ENCODE measurements at regions not wholly inside any gene's neighbourhood (a gene's known extent, or its start where the extent isn't known, plus 50 kb on each side); places are given as distances from the start of the nearest gene placed in this dataset.

GRCh38 chr4:59127006-59127405 lies 2016.8 kb upstream of the IGFBP7 start:
- H3K4me3 Mint-ChIP-seq: no peak overlapping the region

GRCh38 chr4:59127743-59128142 lies 2017.6 kb upstream of the IGFBP7 start:
- peaks cover 9% of the 10 kb centered on the region for H3K9me3 Mint-ChIP-seq (ENCODE audit: low read depth)
- H3K4me1 Mint-ChIP-seq (ENCODE audit: low read depth): no peaks in the 10 kb centered on the region
- H3K27me3 Mint-ChIP-seq: no peaks in the 10 kb centered on the region
- H3K4me3 Mint-ChIP-seq: no peak overlapping the region
- no peaks in the 10 kb centered on the region for H3K36me3 Mint-ChIP-seq
- H3K27ac Mint-ChIP-seq: no peak overlapping the region

More at GRCh38 chr4:59127006-59127405, 2016.8 kb upstream of the IGFBP7 start:
- H3K4me1 Mint-ChIP-seq (ENCODE audit: low read depth): no peaks in the 10 kb centered on the region
- no peak overlapping the region for H3K27ac Mint-ChIP-seq
- peaks cover 9% of the 10 kb centered on the region for H3K9me3 Mint-ChIP-seq (ENCODE audit: low read depth)
- H3K36me3 Mint-ChIP-seq: no peaks in the 10 kb centered on the region
- H3K27me3 Mint-ChIP-seq: no peaks in the 10 kb centered on the region

DNA sequence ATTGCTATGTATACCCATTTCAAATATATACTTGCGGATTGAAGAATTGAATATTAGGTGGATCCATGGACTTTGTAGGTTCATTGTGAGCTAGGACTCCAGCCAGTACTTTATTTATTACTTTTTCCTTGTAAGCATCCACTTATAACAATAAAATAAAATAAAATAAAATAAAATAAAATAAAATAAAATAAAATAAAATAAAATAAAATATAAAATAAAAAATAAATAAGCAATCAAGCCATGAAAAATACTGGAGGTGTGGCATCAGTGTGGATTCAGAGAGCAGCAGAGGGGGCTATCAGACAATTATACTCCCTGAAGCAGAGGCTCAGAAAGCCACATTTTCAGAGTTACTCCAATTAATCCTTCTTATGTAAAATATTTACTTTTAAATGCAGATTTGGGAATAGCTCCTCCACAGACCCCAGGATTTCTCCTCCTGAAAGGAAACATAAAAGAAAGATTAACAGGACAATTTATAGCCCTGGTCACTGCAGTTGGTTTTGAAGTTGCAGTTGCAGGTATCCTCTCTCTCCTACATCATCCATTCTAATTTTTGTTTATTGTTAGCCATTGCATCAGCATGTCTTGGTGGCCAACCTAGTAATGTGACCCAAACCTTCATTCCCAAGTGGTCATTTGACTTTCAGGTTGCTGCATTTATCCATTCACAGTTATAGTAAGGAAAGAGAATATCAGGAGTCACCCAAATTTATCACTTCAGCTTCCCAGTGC lies 2025.2 kb upstream of the IGFBP7 start:
- Mint-ChIP-seq H3K27ac (no peak overlapping the region), H3K27me3 (no peaks in the 10 kb centered on the region), H3K9me3 (ENCODE audit: low read depth) (peaks cover 17% of the 10 kb centered on the region), H3K4me3 (no peak overlapping the region), H3K4me1 (ENCODE audit: low read depth) (no peaks in the 10 kb centered on the region), H3K36me3 (no peaks in the 10 kb centered on the region)

DNA sequence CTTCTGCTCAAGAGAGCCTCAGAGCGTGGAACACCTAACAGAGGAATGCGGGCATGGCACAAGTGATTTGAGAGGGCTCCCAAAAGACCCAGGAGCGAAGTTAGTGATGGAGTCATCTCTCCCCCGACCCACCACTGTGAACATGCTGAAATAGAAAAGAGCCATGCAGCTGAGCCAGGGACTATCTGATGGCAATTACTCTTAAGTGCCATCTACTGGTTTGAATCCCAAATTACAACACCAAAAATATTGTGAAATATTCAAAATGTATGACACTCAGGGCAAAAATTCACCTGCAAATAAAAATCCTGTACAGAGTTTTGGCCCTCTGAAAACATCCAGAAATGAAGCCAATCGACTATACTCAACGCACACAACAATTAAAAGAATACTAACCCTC lies 2038.9 kb upstream of the ADGRL3 start:
- Mint-ChIP-seq H3K9me3 (ENCODE audit: low read depth) (peaks cover 17% of the 10 kb centered on the region), H3K36me3 (no peaks in the 10 kb centered on the region), H3K4me3 (no peak overlapping the region), H3K27me3 (no peaks in the 10 kb centered on the region), H3K27ac (no peak overlapping the region), H3K4me1 (ENCODE audit: low read depth) (no peaks in the 10 kb centered on the region)

- Mint-ChIP-seq H3K36me3 (no peaks in the 10 kb centered on the region), H3K4me3 (no peak overlapping the region), H3K27ac (no peak overlapping the region), H3K27me3 (no peaks in the 10 kb centered on the region), H3K4me1 (ENCODE audit: low read depth) (no peaks in the 10 kb centered on the region), H3K9me3 (ENCODE audit: low read depth) (peaks cover 18% of the 10 kb centered on the region)
Observed at GRCh38 chr4:59175617-59176016, 2024.5 kb upstream of the ADGRL3 start.

GRCh38 chr4:59179372-59179771 lies 2020.8 kb upstream of the ADGRL3 start:
- peaks cover 20% of the 10 kb centered on the region for H3K9me3 Mint-ChIP-seq (ENCODE audit: low read depth)
- no peak overlapping the region for H3K27ac Mint-ChIP-seq
- no peaks in the 10 kb centered on the region for H3K36me3 Mint-ChIP-seq
- no peaks in the 10 kb centered on the region for H3K4me1 Mint-ChIP-seq (ENCODE audit: low read depth)
- H3K4me3 Mint-ChIP-seq: no peak overlapping the region
- H3K27me3 Mint-ChIP-seq: no peaks in the 10 kb centered on the region

GRCh38 chr4:59180161-59180560 lies 2020.0 kb upstream of the ADGRL3 start:
- Mint-ChIP-seq H3K4me1 (ENCODE audit: low read depth) (no peaks in the 10 kb centered on the region), H3K9me3 (ENCODE audit: low read depth) (peaks cover 20% of the 10 kb centered on the region), H3K27me3 (no peaks in the 10 kb centered on the region), H3K4me3 (no peak overlapping the region), H3K27ac (no peak overlapping the region), H3K36me3 (no peaks in the 10 kb centered on the region)

GRCh38 chr4:59180969-59181368 lies 2019.2 kb upstream of the ADGRL3 start:
- Mint-ChIP-seq H3K36me3 (no peaks in the 10 kb centered on the region), H3K4me1 (ENCODE audit: low read depth) (no peaks in the 10 kb centered on the region), H3K4me3 (no peak overlapping the region), H3K27ac (no peak overlapping the region), H3K9me3 (ENCODE audit: low read depth) (peaks cover 17% of the 10 kb centered on the region), H3K27me3 (no peaks in the 10 kb centered on the region)

GRCh38 chr4:59195839-59196238 lies 2004.3 kb upstream of the ADGRL3 start:
- H3K4me3 Mint-ChIP-seq: no peak overlapping the region
- no peaks in the 10 kb centered on the region for H3K4me1 Mint-ChIP-seq (ENCODE audit: low read depth)
- H3K27me3 Mint-ChIP-seq: no peaks in the 10 kb centered on the region
- H3K27ac Mint-ChIP-seq: no peak overlapping the region
- peaks cover 26% of the 10 kb centered on the region for H3K9me3 Mint-ChIP-seq (ENCODE audit: low read depth)
- no peaks in the 10 kb centered on the region for H3K36me3 Mint-ChIP-seq

DNA sequence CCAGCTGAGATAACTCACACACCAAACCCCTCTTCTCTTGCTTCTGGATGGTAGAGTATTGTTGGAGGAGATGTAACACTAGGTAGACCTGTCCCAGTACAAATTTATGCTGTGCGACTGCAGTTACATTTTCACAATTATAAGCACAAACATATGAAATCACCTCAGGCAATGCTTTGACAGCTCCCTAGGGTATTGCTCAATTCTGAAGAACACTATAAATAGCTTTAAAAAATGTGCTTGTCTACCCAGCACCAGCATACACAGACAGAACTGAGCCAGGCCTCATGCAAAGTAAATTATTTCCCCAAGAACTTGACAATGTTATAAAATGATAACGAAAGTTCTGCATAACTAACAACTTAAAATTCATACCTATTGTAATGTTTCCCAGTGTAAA lies 1999.1 kb upstream of the ADGRL3 start:
- H3K36me3 Mint-ChIP-seq: no peaks in the 10 kb centered on the region
- peaks cover 26% of the 10 kb centered on the region for H3K9me3 Mint-ChIP-seq (ENCODE audit: low read depth)
- no peak overlapping the region for H3K27ac Mint-ChIP-seq
- no peak overlapping the region for H3K4me3 Mint-ChIP-seq
- no peaks in the 10 kb centered on the region for H3K4me1 Mint-ChIP-seq (ENCODE audit: low read depth)
- H3K27me3 Mint-ChIP-seq: no peaks in the 10 kb centered on the region

GRCh38 chr4:59217910-59218631 lies 1982.1 kb upstream of the ADGRL3 start:
- no peaks in the 10 kb centered on the region for H3K36me3 Mint-ChIP-seq
- peaks cover 21% of the 10 kb centered on the region for H3K9me3 Mint-ChIP-seq (ENCODE audit: low read depth)
- H3K27me3 Mint-ChIP-seq: no peaks in the 10 kb centered on the region
- H3K4me1 Mint-ChIP-seq (ENCODE audit: low read depth): no peaks in the 10 kb centered on the region
- H3K4me3 Mint-ChIP-seq: no peak overlapping the region
- H3K27ac Mint-ChIP-seq: no peak overlapping the region

GRCh38 chr4:59222221-59222620 lies 1977.9 kb upstream of the ADGRL3 start:
- Mint-ChIP-seq H3K4me1 (ENCODE audit: low read depth) (no peaks in the 10 kb centered on the region), H3K27me3 (no peaks in the 10 kb centered on the region), H3K36me3 (no peaks in the 10 kb centered on the region), H3K4me3 (no peak overlapping the region), H3K9me3 (ENCODE audit: low read depth) (peaks cover 13% of the 10 kb centered on the region), H3K27ac (no peak overlapping the region)

- Mint-ChIP-seq H3K36me3 (no peaks in the 10 kb centered on the region), H3K27ac (no peak overlapping the region), H3K4me1 (ENCODE audit: low read depth) (no peaks in the 10 kb centered on the region), H3K27me3 (no peaks in the 10 kb centered on the region), H3K4me3 (no peak overlapping the region), H3K9me3 (ENCODE audit: low read depth) (peaks cover 17% of the 10 kb centered on the region)
Observed at GRCh38 chr4:59223292-59223941, 1976.7 kb upstream of the ADGRL3 start.

DNA sequence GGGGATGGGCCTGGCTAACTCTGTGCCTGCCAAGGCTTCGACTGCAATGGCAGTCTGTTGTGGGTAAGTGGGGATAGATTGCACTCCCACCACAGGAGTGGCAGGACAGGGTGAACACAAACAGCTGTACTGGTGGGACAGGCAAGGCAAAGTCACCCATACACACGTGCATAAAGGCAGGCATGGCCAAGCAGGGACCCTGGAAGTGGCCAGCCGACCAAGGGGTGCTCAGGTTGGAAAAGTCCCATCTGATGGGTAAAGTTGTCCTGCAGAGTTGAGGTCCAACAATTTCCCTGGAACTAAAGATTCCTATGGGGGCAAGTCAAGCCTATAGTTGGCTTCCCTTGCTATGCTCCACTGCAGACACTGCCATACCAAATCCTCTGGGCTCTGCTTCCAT lies 1961.9 kb upstream of the ADGRL3 start:
- Mint-ChIP-seq H3K4me3 (no peak overlapping the region), H3K27me3 (no peaks in the 10 kb centered on the region), H3K27ac (no peak overlapping the region), H3K36me3 (no peaks in the 10 kb centered on the region), H3K9me3 (ENCODE audit: low read depth) (peaks cover 13% of the 10 kb centered on the region), H3K4me1 (ENCODE audit: low read depth) (no peaks in the 10 kb centered on the region)

GRCh38 chr4:59240011-59240410 lies 1960.1 kb upstream of the ADGRL3 start:
- no peaks in the 10 kb centered on the region for H3K4me1 Mint-ChIP-seq (ENCODE audit: low read depth)
- H3K9me3 Mint-ChIP-seq (ENCODE audit: low read depth): peaks cover 17% of the 10 kb centered on the region
- H3K27ac Mint-ChIP-seq: no peak overlapping the region
- no peak overlapping the region for H3K4me3 Mint-ChIP-seq
- no peaks in the 10 kb centered on the region for H3K27me3 Mint-ChIP-seq
- no peaks in the 10 kb centered on the region for H3K36me3 Mint-ChIP-seq
